NCI-H2171 treated with DMSO at 0.1 percent for 48 hours (cell line): ENCODE measurements at regions not wholly inside any gene's neighbourhood (a gene's known extent, or its start where the extent isn't known, plus 50 kb on each side); places are given as distances from the start of the nearest gene placed in this dataset.

ENCODE experiments used
- DNase-seq: peaks from one replicate; lab custom pipeline; 2025; lab: John Stamatoyannopoulos, UW

GRCh38 chr21:38741950-38742256 lies 63.8 kb upstream of the ETS2 start:
- no peak for DNase-seq

- DNase-seq, result no peak
Measured at GRCh38 chr21:38742580-38743260, 63.0 kb upstream of the ETS2 start.

- DNase-seq, result no peak
Measured at GRCh38 chr21:38743772-38744529, 61.8 kb upstream of the ETS2 start.

- no peak for DNase-seq
Measured at GRCh38 chr21:38744861-38745260, 60.9 kb upstream of the ETS2 start.

- DNase-seq, result no peak
Measured at GRCh38 chr21:38747810-38748209, 57.9 kb upstream of the ETS2 start.

GRCh38 chr21:38751379-38752050 lies 54.2 kb upstream of the ETS2 start:
- no peak for DNase-seq

GRCh38 chr21:38752051-38752505 lies 53.7 kb upstream of the ETS2 start:
- no peak for DNase-seq

GRCh38 chr21:38753114-38753513 lies 52.6 kb upstream of the ETS2 start:
- no peak for DNase-seq

GRCh38 chr21:38753557-38753971 lies 52.2 kb upstream of the ETS2 start:
- DNase-seq, result no peak
